HepG2 (cell line): ENCODE measurements at regions not wholly inside any gene's neighbourhood (a gene's known extent, or its start where the extent isn't known, plus 50 kb on each side); places are given as distances from the start of the nearest gene placed in this dataset.

ENCODE experiments used
- ATAC-seq: fragments of 200-7000 bp; cut with Tn5 transposase; 3 replicates; pipeline ENCODE4 v1.9.1; 2020; ENCODE audit warnings: mild to moderate bottlenecking, moderate library complexity
- BruUV-seq: library from RNA; stranded (reverse); fragments of 400-500 nt; replicated peaks from 2 replicates; lab custom pipeline; 2021; lab: Mats Ljungman, UMichigan
- CTCF ChIA-PET: fragments of 300-600 bp; formaldehyde crosslinking; extraction: SDS; loops from one replicate; lab custom pipeline; 2021; ENCODE audit warnings: low total read pairs, inconsistent platforms, low intra/inter-chr PET ratio; lab: Yijun Ruan, JAX
- POLR2A ChIA-PET: fragments of 350-600 bp; sonication (Branson Sonifier 250); formaldehyde crosslinking; loops from one replicate; lab custom pipeline; 2020; ENCODE audit warnings: antibody characterized with exemption, inconsistent platforms; lab: Yijun Ruan, JAX
- DNase-seq: peaks from one replicate; pipeline ENCODE4 v3.0.0-alpha.2; 2015; ENCODE audit warnings: low spot score
- FAIRE-seq: peaks from 3 replicates; lab custom pipeline; 2011; peaks lifted over from hg19 to GRCh38; lab: Jason Lieb, UNC
- H2AFZ ChIP-seq: one replicate; pipeline ENCODE4 v1.6.1; 2011; ENCODE audit warnings: low read length, inconsistent platforms
- H3K27ac ChIP-seq: fragments of 300-600 bp; 3 replicates; pipeline ENCODE4 v1.8.0; 2011; ENCODE audit warnings: mixed run types, mild to moderate bottlenecking, mixed read lengths, low read length, inconsistent platforms; ENCODE audit not compliant: insufficient read depth; ENCODE audit errors: extremely low read length
- H3K27me3 ChIP-seq, 2 experiments: fragments of 200-600 bp in 1 of 2; 2 replicates in 1 of 2; 3 replicates in 1 of 2; pipeline versions ENCODE4 v1.6.0 to v1.8.0; 2011; ENCODE audit warnings: low read length in 2 of 2, mild to moderate bottlenecking in 2 of 2, moderate library complexity in 2 of 2, inconsistent platforms in 1 of 2; ENCODE audit not compliant: insufficient read depth in 2 of 2, control insufficient read depth in 1 of 2
- H3K36me3 ChIP-seq, 2 experiments: fragments of 200-600 bp in 1 of 2; replicated peaks in 1 of 2; 2 replicates in 1 of 2; 3 replicates in 1 of 2; pipeline versions ENCODE4 v1.5.1 to v1.8.0; 2011; ENCODE audit warnings: low read length in 2 of 2, inconsistent platforms in 1 of 2; ENCODE audit not compliant: insufficient read depth in 2 of 2, control insufficient read depth in 1 of 2
- H3K4me1 ChIP-seq: 2 replicates; pipeline ENCODE4 v1.5.1; 2012; ENCODE audit warnings: low read length, inconsistent platforms; ENCODE audit not compliant: insufficient read depth
- H3K4me2 ChIP-seq: 2 replicates; pipeline ENCODE4 v1.6.0; 2011; ENCODE audit warnings: low read depth, low read length, inconsistent platforms
- H3K4me3 ChIP-seq, 3 experiments: fragments of 200-600 bp in 1 of 3; sonication (generic), shearing (Covaris generic) in 1 of 3; replicated peaks in 1 of 3; 2 replicates each; pipeline ENCODE4 v1.5.1; 2011 to 2016; ENCODE audit warnings: low read length in 3 of 3, inconsistent platforms in 2 of 3, low read depth in 2 of 3, mild to moderate bottlenecking in 2 of 3, control low read depth in 1 of 3, mixed read lengths in 1 of 3; ENCODE audit not compliant: insufficient read depth in 1 of 3
- H3K79me2 ChIP-seq: one replicate; pipeline ENCODE4 v1.6.1; 2011; ENCODE audit warnings: low read length, inconsistent platforms; ENCODE audit not compliant: insufficient read depth
- H3K9ac ChIP-seq: 2 replicates; pipeline ENCODE4 v1.6.0; 2011; ENCODE audit warnings: mild to moderate bottlenecking, low read depth, low read length, inconsistent platforms; ENCODE audit not compliant: insufficient read depth
- H3K9me3 ChIP-seq: 2 replicates; pipeline ENCODE4 v1.5.1; 2012; ENCODE audit warnings: mild to moderate bottlenecking, low read length
- H4K20me1 ChIP-seq: 2 replicates; pipeline ENCODE4 v1.6.0; 2011; ENCODE audit warnings: inconsistent platforms, mild to moderate bottlenecking, low read length, moderate library complexity; ENCODE audit not compliant: insufficient read depth
- BHLHE40 ChIP-seq: IDR thresholded peaks from 2 replicates; pipeline ENCODE4 v1.6.1; 2011; ENCODE audit warnings: low read length, improper control_type of control experiment
- ERF ChIP-seq: IDR thresholded peaks from 2 replicates; pipeline ENCODE4 v1.6.1; 2018; ENCODE audit warnings: missing biosample characterization, missing genetic modification reagents
- FOXM1 ChIP-seq: sonication (generic); formaldehyde crosslinking; IDR thresholded peaks from 2 replicates; pipeline ENCODE4 v1.5.0; 2020; ENCODE audit warnings: missing genetic modification reagents
- GABPB1 ChIP-seq: IDR thresholded peaks from 2 replicates; pipeline ENCODE4 v1.6.1; 2016; ENCODE audit warnings: mild to moderate bottlenecking, missing genetic modification reagents, moderate library complexity, missing compliant biosample characterization
- IKZF4 ChIP-seq: sonication (generic); formaldehyde crosslinking; IDR thresholded peaks from 2 replicates; pipeline ENCODE4 v1.5.1; 2020; ENCODE audit warnings: borderline replicate concordance, mild to moderate bottlenecking, low read depth, missing genetic modification reagents; ENCODE audit errors: not compliant biosample characterization
- JUNB ChIP-seq: sonication (generic); formaldehyde crosslinking; IDR thresholded peaks from 2 replicates; pipeline ENCODE4 v1.8.0; 2022; ENCODE audit warnings: missing genetic modification reagents, mild to moderate bottlenecking, borderline replicate concordance
- MEIS2 ChIP-seq: sonication (generic); formaldehyde crosslinking; IDR thresholded peaks from 2 replicates; pipeline ENCODE4 v1.9.0; 2021; ENCODE audit warnings: mild to moderate bottlenecking, missing genetic modification reagents
- PHB2 ChIP-seq: fragments of 450-650 bp; IDR thresholded peaks from 2 replicates; pipeline ENCODE4 v1.6.1; 2018; ENCODE audit not compliant: partially characterized antibody
- PLRG1 ChIP-seq: fragments of 450-650 bp; conservative IDR thresholded peaks from 2 replicates; pipeline ENCODE4 v1.6.1; 2016
- RFX1 ChIP-seq: fragments of 450-650 bp; IDR thresholded peaks from 2 replicates; pipeline ENCODE4 v1.6.1; 2017
- TP53 ChIP-seq: sonication (generic); formaldehyde crosslinking; conservative IDR thresholded peaks from 2 replicates; pipeline ENCODE4 v1.4.0; 2020; ENCODE audit warnings: missing genetic modification reagents
- ZNF891 ChIP-seq: sonication (generic); formaldehyde crosslinking; IDR thresholded peaks from 2 replicates; pipeline ENCODE4 v1.5.0; 2020; ENCODE audit warnings: mild to moderate bottlenecking, missing genetic modification reagents
- WGBS: methylation state at CpG from one replicate; pipeline ENCODE4 v1.1.6; 2017; ENCODE audit warnings: low lambda C conversion rate; 5-methylcytosine and 5-hydroxymethylcytosine counted together
- in situ Hi-C: cut with HindIII; loops from 2 replicates; pipeline ENCODE4 v1.10.0; 2017; ENCODE audit warnings: low pct_unique_long_range_greater_than_20kb; ENCODE audit not compliant: extremely low pct_ligation_motif_present
- intact Hi-C: fragments of 100-400 bp; cut with micrococcal nuclease; formaldehyde crosslinking; loops from one replicate; pipeline ENCODE4 v1.10.0; 2022; ENCODE audit not compliant: unreplicated experiment
- TF ChIP-seq, protein P1 (sequence below): sonication (generic); formaldehyde crosslinking; IDR thresholded peaks from 2 replicates; pipeline ENCODE4 v1.5.0; 2020; ENCODE audit warnings: mild to moderate bottlenecking, missing genetic modification reagents
- TF ChIP-seq, protein P2 (sequence below): sonication (generic); formaldehyde crosslinking; IDR thresholded peaks from 2 replicates; pipeline ENCODE4 v1.4.0; 2020; ENCODE audit warnings: mild to moderate bottlenecking, missing genetic modification reagents

DNA sequence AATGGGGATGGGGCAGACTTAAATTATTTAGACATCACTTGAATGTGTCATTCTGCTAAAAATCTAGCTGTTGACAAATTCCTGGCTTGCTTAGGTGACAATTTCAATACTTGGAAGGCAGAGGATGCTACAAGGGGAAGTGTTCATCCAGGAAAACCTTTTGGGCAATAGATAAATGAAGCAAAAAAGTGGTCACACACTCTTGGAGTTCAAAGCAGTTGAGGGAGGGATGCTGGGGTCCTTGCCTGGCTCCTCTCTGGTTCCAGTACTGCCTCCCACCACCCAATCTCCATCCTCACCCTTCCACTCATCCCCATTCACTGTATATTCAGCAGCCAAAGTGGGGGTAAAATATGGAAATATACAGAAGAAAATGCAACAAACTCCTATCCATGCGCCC, 52.6 kb upstream of the FRMD4B start:
- no TSS peak for BruUV-seq

More for the DNA sequence above, 52.6 kb upstream of the FRMD4B start:
- 93% methylated on average over 1 of the region's 1 CpG for WGBS
- POLR2A ChIA-PET = no interaction called here
- DNase-seq (no peak), ATAC-seq (no peak), FAIRE-seq (no peak)
- Histone ChIP-seq H3K36me3 (no peaks in the 10 kb centered on the region), H3K27ac (no peak overlapping the region), H3K4me1 (no peaks in the 10 kb centered on the region; the same call in 1 of the 2 replicates), H3K4me3 (no peak overlapping the region), H3K9me3 (no peaks in the 10 kb centered on the region), H3K9ac (no peak overlapping the region), H3K4me2 (no peak overlapping the region), H3K79me2 (no peaks in the 10 kb centered on the region), H3K27me3 (no peaks in the 10 kb centered on the region), H4K20me1 (no peaks in the 10 kb centered on the region), H2AFZ (no peak overlapping the region)
- CTCF ChIA-PET = no interaction called here
- in situ Hi-C loops (no loop called here), intact Hi-C loops (no loop called here)
- TF ChIP-seq, protein P1, sequence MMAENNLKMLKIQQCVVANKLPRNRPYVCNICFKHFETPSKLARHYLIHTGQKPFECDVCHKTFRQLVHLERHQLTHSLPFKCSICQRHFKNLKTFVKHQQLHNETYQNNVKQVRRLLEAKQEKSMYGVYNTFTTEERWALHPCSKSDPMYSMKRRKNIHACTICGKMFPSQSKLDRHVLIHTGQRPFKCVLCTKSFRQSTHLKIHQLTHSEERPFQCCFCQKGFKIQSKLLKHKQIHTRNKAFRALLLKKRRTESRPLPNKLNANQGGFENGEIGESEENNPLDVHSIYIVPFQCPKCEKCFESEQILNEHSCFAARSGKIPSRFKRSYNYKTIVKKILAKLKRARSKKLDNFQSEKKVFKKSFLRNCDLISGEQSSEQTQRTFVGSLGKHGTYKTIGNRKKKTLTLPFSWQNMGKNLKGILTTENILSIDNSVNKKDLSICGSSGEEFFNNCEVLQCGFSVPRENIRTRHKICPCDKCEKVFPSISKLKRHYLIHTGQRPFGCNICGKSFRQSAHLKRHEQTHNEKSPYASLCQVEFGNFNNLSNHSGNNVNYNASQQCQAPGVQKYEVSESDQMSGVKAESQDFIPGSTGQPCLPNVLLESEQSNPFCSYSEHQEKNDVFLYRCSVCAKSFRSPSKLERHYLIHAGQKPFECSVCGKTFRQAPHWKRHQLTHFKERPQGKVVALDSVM (CRISPR knock-in tag) = no peak
- TF ChIP-seq, protein P2, sequence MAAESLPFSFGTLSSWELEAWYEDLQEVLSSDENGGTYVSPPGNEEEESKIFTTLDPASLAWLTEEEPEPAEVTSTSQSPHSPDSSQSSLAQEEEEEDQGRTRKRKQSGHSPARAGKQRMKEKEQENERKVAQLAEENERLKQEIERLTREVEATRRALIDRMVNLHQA (CRISPR knock-in tag) = no peak
- no peak for TF ChIP-seq ERF
- no peak for TF ChIP-seq PLRG1
- TF ChIP-seq PHB2 = no peak
- no peak for TF ChIP-seq BHLHE40
- TF ChIP-seq FOXM1 (CRISPR knock-in tag) = no peak
- no peak for TF ChIP-seq ZNF891 (CRISPR knock-in tag)
- TF ChIP-seq MEIS2 (CRISPR knock-in tag) = no peak
- no peak for TF ChIP-seq TP53 (CRISPR knock-in tag)
- no peak for TF ChIP-seq IKZF4 (CRISPR knock-in tag)
- no peak for TF ChIP-seq JUNB (CRISPR knock-in tag)
- TF ChIP-seq GABPB1 (CRISPR knock-in tag) = no peak
- TF ChIP-seq RFX1 = no peak
